Osteoblast (primary cell): ENCODE measurements at regions not wholly inside any gene's neighbourhood (a gene's known extent, or its start where the extent isn't known, plus 50 kb on each side); places are given as distances from the start of the nearest gene placed in this dataset.

Experiments used
- DNase-seq: peaks from one replicate; pipeline ENCODE4 v3.0.0; 2011; ENCODE audit warnings: low spot score, mixed read lengths; ENCODE audit not compliant: insufficient read length; ENCODE audit errors: missing footprints
- H2AFZ ChIP-seq: 2 replicates; pipeline ENCODE4 v1.6.0; 2011; ENCODE audit warnings: mild to moderate bottlenecking, low read length
- H3K27ac ChIP-seq: 2 replicates; pipeline ENCODE4 v1.5.1; 2011; ENCODE audit warnings: mild to moderate bottlenecking, low read depth, low read length, moderate library complexity
- H3K27me3 ChIP-seq: 2 replicates; pipeline ENCODE4 v1.6.0; 2012; ENCODE audit warnings: mild to moderate bottlenecking, control low read depth, inconsistent platforms, low read length, moderate library complexity; ENCODE audit not compliant: insufficient read depth
- H3K36me3 ChIP-seq: 2 replicates; pipeline ENCODE4 v1.5.1; 2011; ENCODE audit warnings: mild to moderate bottlenecking, low read length, control low read depth, moderate library complexity; ENCODE audit not compliant: insufficient read depth
- H3K4me1 ChIP-seq: 2 replicates; pipeline ENCODE4 v1.5.1; 2011; ENCODE audit warnings: mild to moderate bottlenecking, low read length, control low read depth, moderate library complexity; ENCODE audit not compliant: insufficient read depth
- H3K4me2 ChIP-seq: 2 replicates; pipeline ENCODE4 v1.6.0; 2011; ENCODE audit warnings: mild to moderate bottlenecking, low read length; ENCODE audit not compliant: insufficient read depth
- H3K4me3 ChIP-seq: fragments of 200-600 bp; sonication (generic); 3 replicates; pipeline ENCODE4 v1.5.1; 2012; ENCODE audit warnings: mild to moderate bottlenecking, low read length, inconsistent platforms; ENCODE audit not compliant: insufficient read depth
- H3K79me2 ChIP-seq: 2 replicates; pipeline ENCODE4 v1.6.0; 2012; ENCODE audit warnings: mild to moderate bottlenecking, low read length, control low read depth, inconsistent platforms; ENCODE audit not compliant: insufficient read depth
- H3K9me3 ChIP-seq: 2 replicates; pipeline ENCODE4 v1.5.1; 2011; ENCODE audit warnings: low read depth, low read length, control low read depth
- H4K20me1 ChIP-seq: 2 replicates; pipeline ENCODE4 v1.6.0; 2012; ENCODE audit warnings: mild to moderate bottlenecking, low read length, control low read depth; ENCODE audit not compliant: insufficient read depth
- CTCF ChIP-seq: IDR thresholded peaks from 2 replicates; pipeline ENCODE4 v1.5.1; 2011; ENCODE audit warnings: mild to moderate bottlenecking, low read depth, low read length, moderate library complexity; ENCODE audit errors: extremely low read depth

GRCh38 chr10:4590807-4591206 lies 235.2 kb upstream of the AKR1E2 start:
- H4K20me1 ChIP-seq, result no peaks in the 10 kb centered on the region
- H3K27me3 ChIP-seq, result no peaks in the 10 kb centered on the region
- no peaks in the 10 kb centered on the region for H3K36me3 ChIP-seq
- H2AFZ ChIP-seq, result no peak overlapping the region
- no peaks in the 10 kb centered on the region for H3K9me3 ChIP-seq
- no peaks in the 10 kb centered on the region for H3K4me1 ChIP-seq
- no peak for TF ChIP-seq CTCF
- H3K27ac ChIP-seq, result no peak overlapping the region
- DNase-seq, result no peak
- no peak overlapping the region for H3K4me2 ChIP-seq
- no peaks in the 10 kb centered on the region for H3K79me2 ChIP-seq
- H3K4me3 ChIP-seq, result no peak overlapping the region

GRCh38 chr10:4588824-4589223 lies 237.2 kb upstream of the AKR1E2 start:
- Histone ChIP-seq H3K4me3 (no peak overlapping the region), H3K4me2 (no peak overlapping the region), H3K79me2 (no peaks in the 10 kb centered on the region), H3K36me3 (no peaks in the 10 kb centered on the region), H3K9me3 (no peaks in the 10 kb centered on the region), H2AFZ (no peak overlapping the region), H3K27ac (no peak overlapping the region), H3K27me3 (no peaks in the 10 kb centered on the region), H3K4me1 (no peaks in the 10 kb centered on the region), H4K20me1 (no peaks in the 10 kb centered on the region)
- DNase-seq, result no peak
- no peak for TF ChIP-seq CTCF

GRCh38 chr10:4587466-4587865 lies 238.5 kb upstream of the AKR1E2 start:
- Histone ChIP-seq H3K4me2 (no peak overlapping the region), H3K4me1 (no peaks in the 10 kb centered on the region), H3K9me3 (no peaks in the 10 kb centered on the region), H2AFZ (no peak overlapping the region), H3K36me3 (no peaks in the 10 kb centered on the region), H3K4me3 (no peak overlapping the region), H3K27me3 (no peaks in the 10 kb centered on the region), H4K20me1 (no peaks in the 10 kb centered on the region), H3K79me2 (no peaks in the 10 kb centered on the region), H3K27ac (no peak overlapping the region)
- no peak for TF ChIP-seq CTCF
- no peak for DNase-seq

- no peak for TF ChIP-seq CTCF
- no peak overlapping the region for H2AFZ ChIP-seq
- H3K4me2 ChIP-seq, result no peak overlapping the region
- H4K20me1 ChIP-seq, result no peaks in the 10 kb centered on the region
- H3K79me2 ChIP-seq, result no peaks in the 10 kb centered on the region
- H3K4me1 ChIP-seq, result no peaks in the 10 kb centered on the region
- H3K27ac ChIP-seq, result no peak overlapping the region
- no peaks in the 10 kb centered on the region for H3K36me3 ChIP-seq
- no peaks in the 10 kb centered on the region for H3K9me3 ChIP-seq
- H3K27me3 ChIP-seq, result no peaks in the 10 kb centered on the region
- H3K4me3 ChIP-seq, result no peak overlapping the region
- DNase-seq, result no peak
Observed at GRCh38 chr10:4586776-4587175, 239.2 kb upstream of the AKR1E2 start.
